ENCODE measurements at regions not wholly inside any gene's neighbourhood (a gene's known extent, or its start where the extent isn't known, plus 50 kb on each side); places are given as distances from the start of the nearest gene placed in this dataset.

GRCh38 chr3:59115364-59116232, 65.8 kb upstream of the CFAP20DC start:
- Histone ChIP-seq H3K79me2 (ENCODE audit: insufficient read depth, low read length) (no peaks in the 10 kb centered on the region), H2AFZ (ENCODE audit: low read depth, low read length) (no peak overlapping the region), H3K4me3 (ENCODE audit: insufficient read depth, low read depth, low read length) (no peak overlapping the region), H3K27me3 (ENCODE audit: insufficient read depth, low read length) (no peaks in the 10 kb centered on the region), H3K9ac (ENCODE audit: low read length) (no peak overlapping the region), H3K4me1 (ENCODE audit: insufficient read depth, low read length) (no peaks in the 10 kb centered on the region), H3K4me2 (ENCODE audit: low read length) (peak overlapping the region; percentile 41), H4K20me1 (ENCODE audit: insufficient read depth, low read length) (no peaks in the 10 kb centered on the region), H3K36me3 (ENCODE audit: insufficient read depth, low read length) (no peaks in the 10 kb centered on the region), H3K27ac (ENCODE audit: low read depth, low read length) (no peak overlapping the region), H3K9me3 (ENCODE audit: insufficient read depth, low read depth, low read length) (no peaks in the 10 kb centered on the region)
- no peaks in the 10 kb centered on the region for H3K4me1 Mint-ChIP-seq (ENCODE audit: low read depth, unreplicated experiment)
- H3K9me3 Mint-ChIP-seq (ENCODE audit: unreplicated experiment): no peaks in the 10 kb centered on the region
- no peaks in the 10 kb centered on the region for H3K27me3 Mint-ChIP-seq (ENCODE audit: low read depth, unreplicated experiment)
- H3K4me3 Mint-ChIP-seq (ENCODE audit: unreplicated experiment): no peak overlapping the region
- no peak overlapping the region for H3K27ac Mint-ChIP-seq (ENCODE audit: unreplicated experiment)
- FAIRE-seq (no peak), DNase-seq (ENCODE audit: low read depth) (no peak)
- TF ChIP-seq EZH2 (IDR thresholded peaks at IDR 0.05; ENCODE audit: insufficient read depth, low read length) (no peak), CTCF (IDR thresholded peaks at IDR 0.05; ENCODE audit: insufficient read depth, low read depth, low read length) (no peak)
- H3K36me3 Mint-ChIP-seq (ENCODE audit: low read depth, unreplicated experiment): no peaks in the 10 kb centered on the region

GRCh38 chr3:59107856-59108815, 58.3 kb upstream of the CFAP20DC start:
- Mint-ChIP-seq H3K4me1 (ENCODE audit: low read depth, unreplicated experiment) (peaks cover 6% of the 10 kb centered on the region), H3K27ac (ENCODE audit: unreplicated experiment) (no peak overlapping the region), H3K9me3 (ENCODE audit: unreplicated experiment) (no peaks in the 10 kb centered on the region), H3K27me3 (ENCODE audit: low read depth, unreplicated experiment) (no peaks in the 10 kb centered on the region), H3K36me3 (ENCODE audit: low read depth, unreplicated experiment) (no peaks in the 10 kb centered on the region), H3K4me3 (ENCODE audit: unreplicated experiment) (no peak overlapping the region)
- Histone ChIP-seq H3K27ac (ENCODE audit: low read depth, low read length) (no peak overlapping the region), H4K20me1 (ENCODE audit: insufficient read depth, low read length) (no peaks in the 10 kb centered on the region), H3K4me1 (ENCODE audit: insufficient read depth, low read length) (no peaks in the 10 kb centered on the region), H3K79me2 (ENCODE audit: insufficient read depth, low read length) (no peaks in the 10 kb centered on the region), H3K9ac (ENCODE audit: low read length) (no peak overlapping the region), H2AFZ (ENCODE audit: low read depth, low read length) (no peak overlapping the region), H3K36me3 (ENCODE audit: insufficient read depth, low read length) (no peaks in the 10 kb centered on the region), H3K4me3 (ENCODE audit: insufficient read depth, low read depth, low read length) (no peak overlapping the region), H3K9me3 (ENCODE audit: insufficient read depth, low read depth, low read length) (no peaks in the 10 kb centered on the region), H3K4me2 (ENCODE audit: low read length) (no peak overlapping the region), H3K27me3 (ENCODE audit: insufficient read depth, low read length) (no peaks in the 10 kb centered on the region)
- no peak for FAIRE-seq
- no peak for DNase-seq (ENCODE audit: low read depth)
- TF ChIP-seq EZH2 (IDR thresholded peaks at IDR 0.05; ENCODE audit: insufficient read depth, low read length) (no peak), CTCF (IDR thresholded peaks at IDR 0.05; ENCODE audit: insufficient read depth, low read depth, low read length) (no peak)
